GM12878 (cell line): ENCODE measurements at regions not wholly inside any gene's neighbourhood (a gene's known extent, or its start where the extent isn't known, plus 50 kb on each side); places are given as distances from the start of the nearest gene placed in this dataset.

Experiments
- CTCF ChIP-seq, 3 experiments: IDR thresholded peaks in 2 of 3; conservative IDR thresholded peaks in 1 of 3; 2 replicates each; pipeline ENCODE4 v1.5.1; 2011; ENCODE audit warnings: low read depth in 3 of 3, low read length in 3 of 3, mild to moderate bottlenecking in 3 of 3, control low read depth in 2 of 3, moderate library complexity in 2 of 3, inconsistent platforms in 1 of 3, mixed read lengths in 1 of 3; ENCODE audit not compliant: control insufficient read depth in 2 of 3, insufficient read depth in 1 of 3; ENCODE audit errors: extremely low read depth in 1 of 3
- EZH2 ChIP-seq: IDR thresholded peaks from 2 replicates; pipeline ENCODE4 v1.6.1; 2012; ENCODE audit warnings: low read depth, mild to moderate bottlenecking, control low read depth, inconsistent platforms, low read length, borderline replicate concordance; ENCODE audit not compliant: control insufficient read depth
- KDM1A ChIP-seq: fragments of 200-600 bp; sonication (generic); IDR thresholded peaks from 2 replicates; pipeline ENCODE4 v1.6.1; 2016; ENCODE audit warnings: borderline replicate concordance
- POLR2AphosphoS5 ChIP-seq: IDR thresholded peaks from 2 replicates; pipeline ENCODE4 v1.6.1; 2011; ENCODE audit warnings: mild to moderate bottlenecking, low read length, inconsistent platforms

GRCh38 chr12:46111715-46112114 lies 121.3 kb upstream of the SCAF11 start:
- no peak for TF ChIP-seq EZH2
- no peak for TF ChIP-seq CTCF (IDR thresholded peaks at IDR 0.05 in 2 of 3, conservative IDR thresholded peaks at IDR 0.05 in 1 of 3; ENCODE audit: control insufficient read depth in 2 of 3, extremely low read depth in 1 of 3, insufficient read depth in 1 of 3, low read depth in 3 of 3, low read length in 3 of 3)
- no peak for TF ChIP-seq POLR2AphosphoS5
- TF ChIP-seq KDM1A = no peak
